GM12875 (cell line): ENCODE measurements at regions not wholly inside any gene's neighbourhood (a gene's known extent, or its start where the extent isn't known, plus 50 kb on each side); places are given as distances from the start of the nearest gene placed in this dataset.
"Not testable (repeated sequence)": the region's sequence is repeated elsewhere in the genome, so short reads cannot be mapped to it uniquely, and the experiment has no call there.

Experiments used
- H3K4me3 ChIP-seq: one replicate; pipeline ENCODE4 v1.5.1; 2011; ENCODE audit warnings: low read depth, low read length, control low read depth
- CTCF ChIP-seq: IDR thresholded peaks from 2 replicates; pipeline ENCODE4 v1.5.1; 2011; ENCODE audit warnings: low read depth, mild to moderate bottlenecking, control low read depth, inconsistent platforms, low read length, moderate library complexity, borderline replicate concordance; ENCODE audit not compliant: insufficient read depth

DNA sequence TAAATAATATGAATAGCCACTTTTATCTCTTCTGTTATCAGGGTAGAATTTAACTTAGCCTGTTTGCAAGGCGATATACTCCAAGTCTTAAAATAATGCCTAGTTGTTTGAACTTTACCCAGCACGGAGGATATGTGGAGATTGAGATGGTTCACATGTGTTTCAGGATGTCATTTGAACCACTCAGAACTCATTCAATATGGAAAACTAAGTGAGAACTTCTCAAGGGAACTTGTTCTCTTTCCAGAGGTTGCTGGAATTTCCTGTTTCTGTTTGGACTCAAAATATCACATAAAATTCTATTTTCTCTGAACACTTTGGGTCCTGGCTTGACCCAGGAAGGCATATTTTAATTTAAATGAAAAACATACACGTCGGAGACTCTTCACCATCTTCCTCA, 139.1 kb upstream of the MYO10 start:
- no peak overlapping the region for H3K4me3 ChIP-seq
- no peak for TF ChIP-seq CTCF

- TF ChIP-seq CTCF = no peak
Observed at GRCh38 chr5:17076272-17076671, 140.2 kb upstream of the MYO10 start.

DNA sequence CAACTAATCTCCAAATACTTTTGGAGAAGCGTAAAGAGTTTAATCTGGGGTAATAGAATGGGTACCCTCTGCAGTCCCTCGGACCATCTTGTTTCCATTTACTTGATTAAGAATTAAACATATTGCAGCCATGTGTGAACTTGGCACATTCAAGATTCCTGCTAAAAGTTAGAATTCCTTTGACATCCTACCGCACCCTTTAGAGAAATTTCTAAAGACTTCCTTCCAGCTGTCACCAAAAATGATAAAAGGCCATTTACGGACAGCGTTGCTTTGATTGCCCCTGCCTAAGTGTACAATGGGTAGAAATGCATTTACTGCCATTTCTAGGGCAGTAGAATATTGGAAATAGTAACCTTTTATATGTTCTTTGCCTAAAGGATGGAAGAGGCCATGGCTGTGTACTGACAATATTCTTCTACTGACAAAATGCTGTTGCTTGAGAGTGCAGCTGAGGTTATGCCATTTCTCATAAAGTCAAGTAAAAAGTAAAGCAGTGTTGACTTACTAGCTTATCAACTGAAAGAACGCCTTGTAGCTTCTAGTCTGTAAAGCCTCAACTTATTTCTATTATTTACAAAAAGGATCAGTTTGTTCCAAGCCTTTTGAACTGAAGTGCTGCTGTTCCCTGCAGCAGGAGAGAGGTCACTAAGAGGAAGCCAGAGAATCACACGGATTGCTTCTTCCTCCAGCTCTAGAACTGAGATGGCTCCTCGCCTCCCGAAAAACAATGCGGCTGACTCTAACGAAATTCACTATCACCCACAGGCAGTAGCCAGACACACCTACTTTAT, 139.8 kb upstream of the BASP1 start:
- no peak overlapping the region for H3K4me3 ChIP-seq
- no peak for TF ChIP-seq CTCF

More at GRCh38 chr5:17076272-17076671, 140.2 kb upstream of the MYO10 start:
- no peak overlapping the region for H3K4me3 ChIP-seq

- no peak overlapping the region for H3K4me3 ChIP-seq
- TF ChIP-seq CTCF = no peak
Observed at GRCh38 chr5:17079562-17079961, 137.9 kb upstream of the BASP1 start.

DNA sequence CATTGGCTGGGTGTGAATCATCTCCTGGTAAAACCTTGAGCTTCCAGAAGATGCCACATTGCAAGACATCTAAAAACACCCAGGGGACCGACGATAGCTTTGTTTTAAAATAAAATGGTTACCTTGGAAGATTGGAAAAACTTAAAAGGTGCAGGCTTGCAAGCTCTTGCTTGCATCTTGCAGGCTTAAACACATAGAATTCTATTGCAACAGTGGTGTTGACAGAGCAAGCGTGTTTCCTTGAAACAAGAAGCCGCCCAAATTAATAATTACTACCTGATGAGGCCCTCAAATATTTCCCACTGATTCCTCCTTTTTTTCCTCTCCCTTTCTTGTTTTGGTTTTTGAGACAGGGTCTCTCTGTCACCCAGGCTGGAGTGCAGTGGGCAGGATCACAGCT, 137.1 kb upstream of the BASP1 start:
- TF ChIP-seq CTCF = no peak

DNA sequence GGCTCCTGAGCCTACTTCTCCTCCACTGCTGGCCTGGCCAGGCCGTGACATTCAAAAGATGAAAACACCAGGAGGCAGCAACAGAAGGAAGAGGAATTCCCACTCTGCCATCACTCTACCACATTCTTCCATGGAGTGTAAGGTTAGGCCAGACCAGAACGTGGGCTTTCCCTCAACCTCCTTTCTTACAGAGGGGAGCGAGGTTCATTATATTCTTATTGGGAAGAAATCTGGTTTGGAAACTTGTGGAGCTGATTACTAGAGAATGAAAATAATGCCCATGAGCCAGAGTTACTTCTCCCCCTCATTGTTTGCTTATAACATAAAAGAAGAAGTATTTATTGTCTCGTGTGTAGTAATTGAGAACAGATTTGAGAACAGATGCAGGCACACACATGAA, 136.3 kb upstream of the BASP1 start:
- H3K4me3 ChIP-seq = no peak overlapping the region
- no peak for TF ChIP-seq CTCF

More for the DNA sequence above, 137.1 kb upstream of the BASP1 start:
- H3K4me3 ChIP-seq = no peak overlapping the region

- not testable (repeated sequence) for H3K4me3 ChIP-seq
Observed at GRCh38 chr5:17083276-17083675, 134.2 kb upstream of the BASP1 start.
